Stimulated activated memory B cell treated with anti-CD40 and anti-IgM and Interleukin-4, amounts not matched to agents 10 μg/mL and 1 μg/mL and 100 μg/mL, for 72 hours (primary cell): ENCODE measurements at regions not wholly inside any gene's neighbourhood (a gene's known extent, or its start where the extent isn't known, plus 50 kb on each side); places are given as distances from the start of the nearest gene placed in this dataset.

ENCODE experiments used
- ATAC-seq: fragments of 150-1000 bp; cut with Tn5 transposase; 2 replicates; pipeline ENCODE4 v1.10.0; 2021
- H3K27ac Mint-ChIP-seq: one replicate; pipeline ENCODE4 v1.8.0; 2022; ENCODE audit warnings: mild to moderate bottlenecking, mixed read lengths
- H3K27me3 Mint-ChIP-seq: one replicate; pipeline ENCODE4 v1.8.0; 2022; ENCODE audit warnings: mixed read lengths
- H3K36me3 Mint-ChIP-seq: one replicate; pipeline ENCODE4 v1.8.0; 2022; ENCODE audit warnings: mixed read lengths
- H3K4me1 Mint-ChIP-seq: one replicate; pipeline ENCODE4 v1.8.0; 2022; ENCODE audit warnings: mixed read lengths
- H3K4me3 Mint-ChIP-seq: one replicate; pipeline ENCODE4 v1.8.0; 2022; ENCODE audit warnings: mild to moderate bottlenecking, moderate library complexity, mixed read lengths
- H3K9me3 Mint-ChIP-seq: one replicate; pipeline ENCODE4 v1.8.0; 2022; ENCODE audit warnings: mixed read lengths

DNA sequence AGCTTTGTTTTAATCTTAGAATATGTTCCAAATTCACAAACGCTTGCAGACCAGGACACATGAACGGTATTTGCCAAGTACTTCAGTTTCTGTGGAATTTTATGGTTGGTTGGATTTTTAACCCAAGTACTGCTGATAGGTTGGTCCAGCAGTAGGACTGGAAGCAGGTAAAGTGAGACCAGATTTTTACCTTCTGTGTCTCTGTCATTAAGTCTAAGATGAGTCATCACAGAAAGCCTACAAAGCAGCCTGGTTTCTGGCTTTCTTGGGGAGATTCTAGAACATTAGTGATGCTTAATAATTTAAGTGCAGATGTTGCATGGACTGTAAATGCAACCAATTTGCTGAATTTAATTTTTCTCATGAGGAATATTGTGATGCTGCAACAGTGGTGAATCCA lies 100.5 kb downstream of the SCG2 start:
- no peak overlapping the region for H3K4me3 Mint-ChIP-seq
- H3K36me3 Mint-ChIP-seq: no peaks in the 10 kb centered on the region
- no peak overlapping the region for H3K27ac Mint-ChIP-seq
- H3K9me3 Mint-ChIP-seq: no peaks in the 10 kb centered on the region
- H3K4me1 Mint-ChIP-seq: no peaks in the 10 kb centered on the region
- no peak for ATAC-seq
- H3K27me3 Mint-ChIP-seq: peaks cover 2% of the 10 kb centered on the region

DNA sequence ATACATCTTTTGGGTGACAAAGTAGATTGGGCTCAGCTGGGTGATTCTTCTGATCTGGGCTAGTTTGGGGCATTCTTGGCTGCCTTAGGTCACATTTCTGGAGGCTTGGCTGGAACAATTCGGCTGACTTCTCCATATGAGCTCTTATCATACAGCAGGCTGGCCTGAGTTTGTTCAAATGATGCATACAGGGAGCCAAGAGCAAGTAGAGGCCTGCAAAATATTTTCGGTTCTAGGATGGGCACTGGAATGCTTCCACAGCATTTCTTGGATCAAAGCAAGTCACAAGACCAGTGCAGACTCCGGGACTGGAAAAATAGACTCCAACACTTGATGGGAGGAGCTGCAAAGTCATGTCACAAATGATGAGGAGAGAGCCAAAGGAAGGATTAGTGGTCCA lies 98.4 kb downstream of the SCG2 start:
- Mint-ChIP-seq H3K27me3 (no peaks in the 10 kb centered on the region), H3K4me3 (no peak overlapping the region), H3K27ac (no peak overlapping the region), H3K36me3 (no peaks in the 10 kb centered on the region), H3K9me3 (no peaks in the 10 kb centered on the region), H3K4me1 (no peaks in the 10 kb centered on the region)
- no peak for ATAC-seq

DNA sequence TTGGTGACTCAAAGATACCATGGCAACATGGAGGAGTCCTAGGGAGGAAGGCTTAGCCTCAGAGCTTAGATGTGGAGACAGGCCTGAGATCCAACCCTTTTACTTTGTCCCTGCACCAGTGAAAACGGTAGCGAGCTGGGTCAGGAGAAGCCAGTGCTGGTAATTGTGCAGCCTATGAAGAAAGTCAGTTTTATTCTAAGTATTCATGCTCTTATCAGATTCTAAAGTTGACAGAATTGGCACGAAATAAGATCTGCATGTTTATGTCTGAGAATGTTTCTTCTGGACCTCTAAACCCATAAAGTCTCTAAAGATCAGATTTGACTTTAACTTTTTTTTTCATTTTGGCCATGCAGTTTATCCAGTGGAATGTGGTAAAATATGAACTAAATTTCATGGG lies 93.8 kb downstream of the SCG2 start:
- H3K4me1 Mint-ChIP-seq: no peaks in the 10 kb centered on the region
- no peaks in the 10 kb centered on the region for H3K9me3 Mint-ChIP-seq
- no peaks in the 10 kb centered on the region for H3K36me3 Mint-ChIP-seq
- no peak overlapping the region for H3K4me3 Mint-ChIP-seq
- no peak overlapping the region for H3K27ac Mint-ChIP-seq
- peaks cover 33% of the 10 kb centered on the region for H3K27me3 Mint-ChIP-seq
- ATAC-seq: no peak

DNA sequence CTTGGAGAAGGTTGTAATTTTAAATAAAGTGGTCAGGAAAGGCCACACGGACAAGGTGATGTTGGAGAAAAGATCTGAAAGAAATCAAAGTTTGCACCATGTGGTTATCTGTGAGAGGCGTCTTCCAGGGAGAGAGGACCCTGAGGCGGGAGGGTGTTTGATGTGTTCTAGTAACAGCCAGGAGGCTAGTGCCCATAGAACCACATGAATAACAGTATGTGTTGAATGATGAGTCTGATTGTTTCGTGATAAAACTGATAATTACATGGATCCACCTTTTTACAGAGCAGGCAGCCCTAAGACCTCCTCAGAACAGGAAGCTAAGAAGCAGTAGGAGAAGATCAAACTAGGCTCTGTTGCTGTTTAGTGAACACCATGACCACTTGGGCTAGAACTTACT lies 91.4 kb downstream of the SCG2 start:
- Mint-ChIP-seq H3K36me3 (no peaks in the 10 kb centered on the region), H3K27ac (no peak overlapping the region), H3K9me3 (no peaks in the 10 kb centered on the region), H3K4me1 (no peaks in the 10 kb centered on the region), H3K4me3 (no peak overlapping the region), H3K27me3 (peaks cover 33% of the 10 kb centered on the region)
- ATAC-seq: no peak

DNA sequence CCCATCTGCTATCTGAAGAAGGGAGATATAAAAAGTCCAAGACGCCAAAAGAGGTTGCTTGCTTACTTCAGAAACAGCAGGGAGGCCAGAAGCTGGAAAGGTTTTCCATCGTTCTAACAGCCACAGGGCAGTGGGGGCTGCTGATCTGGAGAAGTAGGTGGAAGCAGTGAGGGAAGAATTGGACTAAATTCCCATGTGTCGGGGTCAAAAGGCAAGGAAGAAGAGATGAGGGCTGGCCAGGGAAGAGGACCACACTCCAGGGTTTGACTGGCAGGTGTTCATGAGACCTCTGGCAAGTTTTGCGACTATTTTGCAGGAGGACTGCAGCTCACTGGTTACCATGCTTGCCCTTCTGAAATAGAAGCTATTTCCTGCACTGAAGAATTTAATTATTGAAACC lies 91.0 kb downstream of the SCG2 start:
- Mint-ChIP-seq H3K9me3 (no peaks in the 10 kb centered on the region), H3K4me1 (no peaks in the 10 kb centered on the region)

DNA sequence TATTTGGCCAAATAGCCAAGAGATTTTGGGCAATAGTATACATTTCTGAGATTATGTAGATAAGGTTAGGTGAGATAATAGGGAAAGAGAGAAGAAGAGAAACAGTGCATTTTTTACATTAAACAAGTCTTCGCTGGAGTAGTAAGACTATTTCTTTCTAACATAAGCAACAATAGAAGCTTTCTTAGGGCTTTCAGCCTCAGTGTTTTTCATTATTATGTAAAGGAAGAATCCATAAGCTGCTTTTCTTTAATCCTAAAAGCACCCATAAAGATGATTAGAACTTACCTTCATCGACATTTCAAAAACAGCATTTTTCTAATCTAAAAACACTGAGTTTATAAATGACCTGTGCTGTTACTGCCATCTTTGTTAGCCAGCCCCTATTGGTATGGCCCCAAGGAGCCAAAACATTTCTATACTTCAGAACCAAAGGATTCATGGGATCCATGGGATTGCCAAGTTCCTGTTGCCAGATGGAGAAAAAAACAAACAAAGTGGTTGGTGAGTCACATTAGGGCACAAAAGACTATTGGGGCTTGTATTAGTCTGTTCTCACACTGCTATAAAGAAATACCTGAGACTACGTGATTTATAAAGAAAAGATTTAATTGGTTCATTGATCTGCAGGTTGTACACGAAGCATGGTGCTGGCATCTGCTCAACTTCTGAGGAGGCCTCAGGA lies 88.2 kb downstream of the SCG2 start:
- Mint-ChIP-seq H3K9me3 (no peaks in the 10 kb centered on the region), H3K27me3 (peaks cover 32% of the 10 kb centered on the region), H3K4me1 (no peaks in the 10 kb centered on the region), H3K27ac (no peak overlapping the region), H3K4me3 (no peak overlapping the region), H3K36me3 (no peaks in the 10 kb centered on the region)
- no peak for ATAC-seq

More for the DNA sequence above, 91.0 kb downstream of the SCG2 start:
- Mint-ChIP-seq H3K36me3 (no peaks in the 10 kb centered on the region), H3K27ac (no peak overlapping the region), H3K4me3 (no peak overlapping the region), H3K27me3 (peaks cover 33% of the 10 kb centered on the region)
- no peak for ATAC-seq

DNA sequence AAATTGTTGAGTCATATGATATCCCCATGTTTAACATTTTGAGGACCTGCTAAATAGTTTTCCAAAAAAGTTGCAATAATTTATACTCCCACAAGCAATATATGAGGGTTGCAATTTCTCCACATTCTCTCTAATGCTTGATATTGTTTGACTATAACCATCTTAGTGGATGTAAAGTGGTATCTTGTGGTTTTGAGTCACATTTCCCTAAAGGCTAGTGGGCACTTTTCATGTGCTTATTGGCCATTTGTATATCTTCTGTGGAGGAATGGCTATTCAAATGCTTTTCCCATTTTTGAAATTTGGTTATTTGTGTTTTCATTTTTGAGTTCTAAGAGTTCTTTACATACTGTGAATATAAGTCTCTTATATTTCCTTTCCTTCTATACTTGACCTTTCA lies 82.7 kb downstream of the SCG2 start:
- H3K36me3 Mint-ChIP-seq: no peaks in the 10 kb centered on the region
- H3K4me1 Mint-ChIP-seq: no peaks in the 10 kb centered on the region
- H3K27me3 Mint-ChIP-seq: no peaks in the 10 kb centered on the region
- H3K4me3 Mint-ChIP-seq: no peak overlapping the region
- no peaks in the 10 kb centered on the region for H3K9me3 Mint-ChIP-seq
- H3K27ac Mint-ChIP-seq: no peak overlapping the region
- no peak for ATAC-seq

DNA sequence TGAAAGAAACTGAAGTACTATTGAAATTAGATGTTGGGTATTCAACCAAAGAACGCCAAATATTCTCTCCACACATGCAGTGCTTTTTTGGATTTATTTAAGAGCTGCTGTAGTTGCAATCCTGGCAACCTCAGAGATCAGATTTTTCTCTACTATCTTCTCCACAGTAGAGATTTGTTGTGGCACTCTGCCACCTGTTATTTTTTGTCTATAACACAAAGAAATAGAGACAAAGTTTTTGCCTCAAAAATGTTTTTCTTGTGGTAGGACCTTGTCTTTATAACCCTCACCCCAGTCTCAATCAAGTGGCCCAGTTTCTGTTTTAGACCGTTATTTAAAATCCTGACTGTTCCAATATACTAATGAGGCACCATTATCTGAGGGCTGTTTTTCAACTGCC lies 79.4 kb downstream of the SCG2 start:
- ATAC-seq: no peak
- Mint-ChIP-seq H3K27me3 (no peaks in the 10 kb centered on the region), H3K4me1 (no peaks in the 10 kb centered on the region), H3K9me3 (no peaks in the 10 kb centered on the region), H3K36me3 (no peaks in the 10 kb centered on the region), H3K27ac (no peak overlapping the region), H3K4me3 (no peak overlapping the region)

DNA sequence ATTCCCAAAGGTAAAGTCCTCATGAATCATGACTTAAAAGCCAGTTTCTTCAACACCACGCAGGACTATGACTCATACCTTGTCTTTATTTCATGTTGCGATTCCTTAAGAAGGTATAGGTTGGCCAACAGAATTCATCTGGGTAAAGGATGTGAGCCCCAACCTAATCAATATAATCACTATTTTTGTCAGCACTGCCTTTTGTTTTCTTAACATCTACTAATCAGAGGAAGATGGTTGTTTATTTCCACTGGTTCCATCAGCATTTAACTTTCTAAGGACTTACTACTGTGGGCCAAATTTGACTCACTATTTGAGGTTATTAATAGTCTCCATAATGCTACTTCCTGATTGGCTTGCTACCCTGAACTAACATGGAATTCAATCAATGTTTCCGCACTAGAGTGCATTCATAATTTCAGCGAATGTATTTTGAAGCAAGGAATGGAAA lies 78.6 kb downstream of the SCG2 start:
- Mint-ChIP-seq H3K36me3 (no peaks in the 10 kb centered on the region), H3K4me1 (no peaks in the 10 kb centered on the region), H3K4me3 (no peak overlapping the region), H3K27me3 (no peaks in the 10 kb centered on the region), H3K27ac (no peak overlapping the region), H3K9me3 (no peaks in the 10 kb centered on the region)
- no peak for ATAC-seq

DNA sequence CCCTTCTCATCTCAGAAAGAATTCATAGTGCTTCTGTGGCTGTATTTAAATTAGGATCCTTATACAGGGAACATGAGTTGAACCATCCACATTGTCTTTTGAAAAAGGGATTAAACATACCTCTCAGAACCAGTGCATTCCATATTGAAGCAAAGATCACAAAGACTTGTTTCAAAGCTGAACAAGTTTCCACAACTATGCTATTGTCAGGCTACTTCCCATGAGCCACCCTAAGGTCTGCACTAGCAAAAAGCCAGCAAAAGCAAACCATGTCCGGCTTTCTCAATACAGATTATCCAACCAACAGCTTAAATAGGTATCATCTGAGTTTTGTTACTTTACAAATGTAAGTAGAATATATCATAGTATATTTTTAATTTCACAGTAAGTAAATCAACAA lies 78.1 kb downstream of the SCG2 start:
- H3K27me3 Mint-ChIP-seq: no peaks in the 10 kb centered on the region
- ATAC-seq: no peak
- H3K27ac Mint-ChIP-seq: no peak overlapping the region
- H3K4me3 Mint-ChIP-seq: no peak overlapping the region
- no peaks in the 10 kb centered on the region for H3K36me3 Mint-ChIP-seq
- H3K9me3 Mint-ChIP-seq: no peaks in the 10 kb centered on the region
- no peaks in the 10 kb centered on the region for H3K4me1 Mint-ChIP-seq

DNA sequence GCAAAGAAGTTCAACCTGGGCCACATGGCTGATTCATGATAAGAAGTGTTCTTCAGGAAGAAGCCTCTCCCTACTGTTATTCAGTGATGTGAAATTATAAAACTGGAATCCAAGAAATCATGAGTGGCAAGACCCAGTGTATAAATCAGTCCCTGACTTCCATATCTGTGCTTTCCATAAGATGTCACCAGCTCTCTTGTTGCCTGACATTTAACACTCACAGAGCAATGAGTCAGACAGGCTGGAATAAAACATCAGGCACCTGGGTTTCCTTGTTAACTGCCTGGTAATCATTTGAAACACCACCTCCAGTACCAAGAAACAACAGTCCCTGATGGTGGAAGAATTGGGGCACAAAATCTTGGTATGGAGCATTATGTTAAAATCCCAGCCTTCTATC lies 76.1 kb downstream of the SCG2 start:
- Mint-ChIP-seq H3K4me1 (no peaks in the 10 kb centered on the region), H3K9me3 (no peaks in the 10 kb centered on the region), H3K27me3 (no peaks in the 10 kb centered on the region), H3K4me3 (no peak overlapping the region), H3K36me3 (no peaks in the 10 kb centered on the region), H3K27ac (no peak overlapping the region)
- ATAC-seq: no peak

DNA sequence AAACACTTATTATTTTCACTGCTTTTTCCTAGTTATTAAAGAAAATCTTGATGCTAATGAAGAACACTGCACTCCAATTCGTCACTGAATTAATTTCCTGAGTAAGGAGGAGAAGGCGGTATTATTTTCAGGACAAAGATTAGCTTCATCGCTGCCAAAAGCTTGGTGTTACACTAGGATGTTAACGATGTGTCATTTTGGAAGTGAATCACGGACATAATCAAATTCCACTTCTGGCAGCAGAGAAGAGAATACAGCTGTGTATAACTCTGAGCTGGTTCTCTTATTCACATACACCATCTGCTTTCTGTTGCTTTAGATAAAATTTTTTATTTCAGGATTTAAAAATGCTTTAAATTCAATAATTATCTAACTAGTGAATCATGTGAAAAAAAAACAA lies 74.1 kb downstream of the SCG2 start:
- Mint-ChIP-seq H3K9me3 (no peaks in the 10 kb centered on the region), H3K36me3 (no peaks in the 10 kb centered on the region), H3K4me3 (no peak overlapping the region), H3K4me1 (no peaks in the 10 kb centered on the region), H3K27ac (no peak overlapping the region), H3K27me3 (no peaks in the 10 kb centered on the region)
- ATAC-seq: no peak

DNA sequence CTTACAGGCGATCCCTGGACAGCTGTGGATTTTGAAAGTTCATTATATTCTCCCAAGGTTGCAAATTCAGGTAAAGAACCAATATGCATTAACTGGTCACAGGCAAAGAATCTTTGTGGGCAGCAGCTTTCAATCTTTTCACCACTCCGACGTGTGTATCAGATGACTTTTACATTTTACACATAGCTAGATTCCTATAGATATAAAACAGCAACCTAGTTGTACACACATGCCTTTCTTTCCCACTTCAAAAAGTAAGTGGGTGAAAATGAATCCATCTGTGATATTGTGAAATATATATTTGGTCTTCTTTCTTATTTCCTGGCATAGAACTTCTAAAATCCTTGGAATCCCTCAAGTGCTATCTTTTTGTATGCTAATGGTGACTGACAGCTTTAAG lies 72.5 kb downstream of the SCG2 start:
- no peaks in the 10 kb centered on the region for H3K9me3 Mint-ChIP-seq
- no peaks in the 10 kb centered on the region for H3K4me1 Mint-ChIP-seq
- no peaks in the 10 kb centered on the region for H3K36me3 Mint-ChIP-seq
- H3K27me3 Mint-ChIP-seq: no peaks in the 10 kb centered on the region
- H3K4me3 Mint-ChIP-seq: no peak overlapping the region
- no peak overlapping the region for H3K27ac Mint-ChIP-seq
- ATAC-seq: no peak

DNA sequence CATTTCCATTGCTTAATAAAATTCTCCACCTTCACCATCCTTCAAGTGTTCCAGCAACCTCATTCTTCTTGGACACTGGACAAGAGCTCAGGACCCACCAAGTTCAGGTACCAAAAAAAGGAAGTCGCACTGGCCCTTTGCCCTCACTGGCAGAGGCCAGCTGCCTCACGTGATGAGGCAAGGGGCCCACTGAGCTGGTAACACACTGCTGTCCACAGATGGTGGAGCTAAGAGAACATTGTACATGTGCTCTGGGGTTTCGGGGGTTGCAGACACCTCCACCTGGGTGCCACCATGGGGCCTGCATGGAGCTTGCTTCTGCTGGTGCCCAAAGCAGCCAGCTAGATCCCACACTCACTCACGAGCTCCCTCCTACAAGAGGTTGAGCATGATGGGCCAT lies 71.3 kb downstream of the SCG2 start:
- Mint-ChIP-seq H3K4me3 (no peak overlapping the region), H3K9me3 (no peaks in the 10 kb centered on the region), H3K36me3 (no peaks in the 10 kb centered on the region), H3K27ac (no peak overlapping the region), H3K27me3 (no peaks in the 10 kb centered on the region), H3K4me1 (no peaks in the 10 kb centered on the region)
- peak; percentile 39 for ATAC-seq

DNA sequence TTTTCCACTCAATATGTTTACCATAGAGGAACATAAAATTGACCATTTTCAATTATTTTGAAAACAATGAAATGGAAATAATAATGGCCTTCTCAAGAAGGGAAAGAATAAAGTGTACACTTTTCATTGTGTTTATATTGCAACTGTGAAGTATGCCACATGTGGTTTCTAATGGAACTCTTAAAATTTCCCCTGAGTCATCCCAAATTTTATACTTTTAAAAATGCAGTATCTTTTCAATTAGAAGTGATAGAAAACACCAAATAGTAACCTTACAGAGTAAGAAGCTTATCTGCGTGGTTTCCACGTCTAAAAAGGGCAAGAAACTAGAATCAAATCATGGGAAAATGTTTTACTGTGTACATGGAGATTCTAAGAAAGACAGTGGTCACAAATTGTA lies 70.0 kb downstream of the SCG2 start:
- no peak for ATAC-seq
- no peaks in the 10 kb centered on the region for H3K36me3 Mint-ChIP-seq
- H3K9me3 Mint-ChIP-seq: no peaks in the 10 kb centered on the region
- no peak overlapping the region for H3K27ac Mint-ChIP-seq
- H3K4me1 Mint-ChIP-seq: no peaks in the 10 kb centered on the region
- H3K4me3 Mint-ChIP-seq: no peak overlapping the region
- peaks cover 11% of the 10 kb centered on the region for H3K27me3 Mint-ChIP-seq

DNA sequence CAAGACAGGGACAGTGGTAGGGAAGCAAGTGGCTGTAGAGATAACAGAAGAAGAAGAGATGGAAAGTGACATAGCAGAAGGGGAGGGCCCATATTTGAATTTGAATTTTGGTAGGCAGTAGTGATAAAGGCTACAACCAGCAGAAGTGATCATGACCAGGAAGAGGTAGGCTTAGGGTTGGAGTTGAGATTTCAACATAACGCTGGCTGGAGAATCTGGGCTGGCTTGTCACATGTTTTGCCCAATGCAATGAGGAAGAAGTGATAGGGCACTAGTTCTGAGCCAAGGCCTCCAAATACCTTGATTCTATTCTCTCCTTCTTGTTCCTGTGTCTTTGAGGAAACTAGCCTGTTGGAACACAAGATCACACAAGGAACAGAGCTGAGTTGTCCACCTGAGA lies 69.4 kb downstream of the SCG2 start:
- Mint-ChIP-seq H3K4me1 (no peaks in the 10 kb centered on the region), H3K27ac (no peak overlapping the region), H3K27me3 (peaks cover 15% of the 10 kb centered on the region), H3K9me3 (no peaks in the 10 kb centered on the region), H3K36me3 (no peaks in the 10 kb centered on the region), H3K4me3 (no peak overlapping the region)
- no peak for ATAC-seq

DNA sequence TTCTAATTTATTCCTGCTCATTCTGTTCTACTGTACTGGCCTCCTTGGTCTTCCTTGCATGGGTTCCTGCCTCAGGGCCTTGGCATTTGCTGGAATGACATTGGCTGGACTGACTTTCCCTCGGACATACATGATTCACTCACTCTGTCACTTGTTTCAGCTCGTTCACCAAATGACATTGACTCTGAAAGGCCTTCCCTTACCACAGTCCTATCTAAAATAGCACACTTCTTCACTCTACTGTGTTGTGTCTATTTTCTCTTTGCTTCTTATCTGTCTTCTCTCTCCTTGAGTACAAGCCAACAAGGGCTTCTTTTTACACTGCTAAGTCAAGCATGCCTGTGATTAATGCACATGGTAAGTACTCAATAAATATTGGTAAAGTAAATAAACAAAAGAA lies 65.6 kb downstream of the SCG2 start:
- ATAC-seq: no peak
- H3K27ac Mint-ChIP-seq: no peak overlapping the region
- H3K9me3 Mint-ChIP-seq: no peaks in the 10 kb centered on the region
- H3K4me3 Mint-ChIP-seq: no peak overlapping the region
- no peaks in the 10 kb centered on the region for H3K36me3 Mint-ChIP-seq
- peaks cover 15% of the 10 kb centered on the region for H3K27me3 Mint-ChIP-seq
- H3K4me1 Mint-ChIP-seq: no peaks in the 10 kb centered on the region
